CD14-positive monocyte (primary cell): ENCODE measurements at regions not wholly inside any gene's neighbourhood (a gene's known extent, or its start where the extent isn't known, plus 50 kb on each side); places are given as distances from the start of the nearest gene placed in this dataset.

Experiments used
- DNase-seq, 3 donors: peaks; one replicate each; pipeline ENCODE4 v3.0.0-alpha.2; 2011 to 2022
- H2AFZ ChIP-seq: 2 replicates; pipeline ENCODE4 v1.6.0; 2012; ENCODE audit warnings: mild to moderate bottlenecking, low read depth, low read length, inconsistent platforms; ENCODE audit not compliant: insufficient read depth, poor library complexity, severe bottlenecking
- H3K27ac ChIP-seq, 2 donors: 1 replicate in 1 of 2; 2 replicates in 1 of 2; pipeline ENCODE4 v1.5.1; 2012 to 2013; ENCODE audit warnings: low read length in 2 of 2, control low read depth in 1 of 2, inconsistent platforms in 1 of 2, low read depth in 1 of 2, mild to moderate bottlenecking in 1 of 2
- H3K27me3 ChIP-seq, 2 donors: one replicate each; pipeline versions ENCODE4 v1.6.0 to v1.6.1; 2011 to 2013; ENCODE audit warnings: low read length in 2 of 2; ENCODE audit not compliant: control insufficient read depth in 2 of 2, insufficient read depth in 2 of 2
- H3K36me3 ChIP-seq, 2 donors: replicated peaks in 1 of 2; 1 replicate in 1 of 2; 2 replicates in 1 of 2; pipeline versions ENCODE4 v1.5.1 to v1.6.1; 2012 to 2013; ENCODE audit warnings: low read length in 2 of 2, control low read depth in 1 of 2, inconsistent platforms in 1 of 2, mild to moderate bottlenecking in 1 of 2; ENCODE audit not compliant: insufficient read depth in 2 of 2, control insufficient read depth in 1 of 2
- H3K4me1 ChIP-seq, 2 donors: 1 replicate in 1 of 2; 2 replicates in 1 of 2; pipeline versions ENCODE4 v1.5.1 to v1.6.1; 2012 to 2013; ENCODE audit warnings: low read length in 2 of 2, control low read depth in 1 of 2, inconsistent platforms in 1 of 2, mild to moderate bottlenecking in 1 of 2, moderate library complexity in 1 of 2; ENCODE audit not compliant: insufficient read depth in 2 of 2, control insufficient read depth in 1 of 2
- H3K4me2 ChIP-seq: replicated peaks from 2 replicates; pipeline ENCODE3; 2012; ENCODE audit warnings: low read length, moderate library complexity, mild to moderate bottlenecking; ENCODE audit not compliant: poor library complexity, severe bottlenecking; ENCODE audit errors: extremely low read depth
- H3K4me3 ChIP-seq, 3 experiments: fragments of 200-600 bp in 1 of 3; sonication (generic) in 1 of 3; replicated peaks in 1 of 3; 1 replicate in 2 of 3; 2 replicates in 1 of 3; pipeline ENCODE4 v1.5.1; 2011 to 2013; ENCODE audit warnings: low read length in 3 of 3, mild to moderate bottlenecking in 3 of 3, control low read depth in 2 of 3, low read depth in 2 of 3, inconsistent platforms in 1 of 3, moderate library complexity in 1 of 3
- H3K79me2 ChIP-seq: 2 replicates; pipeline ENCODE4 v1.6.0; 2012; ENCODE audit warnings: mild to moderate bottlenecking, control low read depth, inconsistent platforms, low read length, moderate library complexity; ENCODE audit not compliant: insufficient read depth
- H3K9ac ChIP-seq: 2 replicates; pipeline ENCODE4 v1.6.0; 2017; ENCODE audit warnings: low read length, mild to moderate bottlenecking; ENCODE audit not compliant: insufficient read depth, poor library complexity, severe bottlenecking
- H3K9me3 ChIP-seq, 2 donors: replicated peaks in 1 of 2; 1 replicate in 1 of 2; 2 replicates in 1 of 2; pipeline versions ENCODE4 v1.5.1 to v1.6.1; 2012 to 2013; ENCODE audit warnings: low read length in 2 of 2, control low read depth in 1 of 2; ENCODE audit not compliant: control insufficient read depth in 1 of 2, insufficient read depth in 1 of 2
- H4K20me1 ChIP-seq: 2 replicates; pipeline ENCODE4 v1.6.0; 2012; ENCODE audit warnings: mild to moderate bottlenecking, low read length, control low read depth, moderate library complexity; ENCODE audit not compliant: insufficient read depth
- H3K27ac Mint-ChIP-seq, 7 donors: one replicate each; pipeline ENCODE4 v1.8.0; 2020; ENCODE audit warnings: mild to moderate bottlenecking in 7 of 7, mixed read lengths in 7 of 7, moderate library complexity in 6 of 7, inconsistent platforms in 2 of 7
- H3K27me3 Mint-ChIP-seq, 3 donors: one replicate each; pipeline ENCODE4 v1.8.0; 2021 to 2022; ENCODE audit warnings: low read depth in 3 of 3, mild to moderate bottlenecking in 3 of 3, mixed read lengths in 3 of 3, moderate library complexity in 3 of 3, inconsistent platforms in 1 of 3
- H3K36me3 Mint-ChIP-seq, 2 donors: one replicate each; pipeline ENCODE4 v1.8.0; 2020; ENCODE audit warnings: mixed read lengths in 2 of 2, inconsistent platforms in 1 of 2, mild to moderate bottlenecking in 1 of 2
- H3K4me1 Mint-ChIP-seq: one replicate; pipeline ENCODE4 v1.8.0; 2020; ENCODE audit warnings: mild to moderate bottlenecking, mixed read lengths
- H3K4me3 Mint-ChIP-seq, 2 donors: one replicate each; pipeline ENCODE4 v1.8.0; 2020; ENCODE audit warnings: mild to moderate bottlenecking in 2 of 2, mixed read lengths in 2 of 2, moderate library complexity in 1 of 2
- H3K9me3 Mint-ChIP-seq, 7 donors: one replicate each; pipeline ENCODE4 v1.8.0; 2020 to 2022; ENCODE audit warnings: mixed read lengths in 7 of 7, mild to moderate bottlenecking in 6 of 7, moderate library complexity in 6 of 7, inconsistent platforms in 2 of 7
- WGBS: methylation state at CpG from one replicate; pipeline ENCODE4 v1.1.5; 2013; ENCODE audit warnings: missing lambda C conversion rate; ENCODE audit not compliant: insufficient coverage; 5-methylcytosine and 5-hydroxymethylcytosine counted together
- intact Hi-C, 2 donors: fragments of 100-400 bp; cut with micrococcal nuclease; formaldehyde crosslinking; loops; one replicate each; pipeline versions ENCODE4 v1.15.0 to v1.15.1; 2023
- TF ChIP-seq, protein P1 (sequence below): fragments of 200-600 bp; IDR thresholded peaks from one replicate; pipeline ENCODE4 v1.8.0; 2022; ENCODE audit warnings: antibody characterized with exemption, mild to moderate bottlenecking

DNA sequence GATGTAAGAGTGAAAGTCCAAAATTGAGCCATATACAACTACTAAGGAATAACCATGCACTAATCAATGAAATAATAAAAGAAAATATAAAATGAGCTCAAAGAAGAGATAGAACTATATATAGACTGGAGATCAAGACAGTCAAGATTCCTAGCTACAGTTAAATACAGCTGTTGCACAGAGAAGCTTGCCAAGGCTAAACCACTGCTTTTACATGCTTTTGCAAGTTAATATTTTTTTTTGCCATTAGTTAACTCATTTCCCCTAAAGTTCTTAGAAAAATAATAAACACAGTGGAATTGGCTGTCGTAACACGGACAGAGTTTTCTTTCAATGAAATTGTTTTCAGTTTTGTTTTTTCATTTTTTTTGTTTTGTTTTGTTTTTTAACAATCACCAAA lies 123.0 kb downstream of the VGLL3 start:
- WGBS = no CpG with 5 or more reads among the region's 2 CpGs
- intact Hi-C loops = no loop called here
- Mint-ChIP-seq H3K4me1 (no peaks in the 10 kb centered on the region), H3K36me3 (no peaks in the 10 kb centered on the region), H3K27me3 (no peaks in the 10 kb centered on the region), H3K9me3 (peaks cover 0 to 13% (median 8%) of the 10 kb centered on the region in 7 donors), H3K4me3 (no peak overlapping the region), H3K27ac (no peak overlapping the region)
- Histone ChIP-seq H3K4me2 (no peak overlapping the region), H3K36me3 (no peaks in the 10 kb centered on the region), H3K4me1 (no peaks in the 10 kb centered on the region), H3K4me3 (no peak overlapping the region), H4K20me1 (no peaks in the 10 kb centered on the region), H3K27ac (no peak overlapping the region), H3K27me3 (no peaks in the 10 kb centered on the region), H3K9me3 (peaks cover 6% of the 10 kb centered on the region in 2 donors), H3K9ac (no peak overlapping the region), H2AFZ (no peak overlapping the region), H3K79me2 (no peaks in the 10 kb centered on the region)
- TF ChIP-seq, protein P1, sequence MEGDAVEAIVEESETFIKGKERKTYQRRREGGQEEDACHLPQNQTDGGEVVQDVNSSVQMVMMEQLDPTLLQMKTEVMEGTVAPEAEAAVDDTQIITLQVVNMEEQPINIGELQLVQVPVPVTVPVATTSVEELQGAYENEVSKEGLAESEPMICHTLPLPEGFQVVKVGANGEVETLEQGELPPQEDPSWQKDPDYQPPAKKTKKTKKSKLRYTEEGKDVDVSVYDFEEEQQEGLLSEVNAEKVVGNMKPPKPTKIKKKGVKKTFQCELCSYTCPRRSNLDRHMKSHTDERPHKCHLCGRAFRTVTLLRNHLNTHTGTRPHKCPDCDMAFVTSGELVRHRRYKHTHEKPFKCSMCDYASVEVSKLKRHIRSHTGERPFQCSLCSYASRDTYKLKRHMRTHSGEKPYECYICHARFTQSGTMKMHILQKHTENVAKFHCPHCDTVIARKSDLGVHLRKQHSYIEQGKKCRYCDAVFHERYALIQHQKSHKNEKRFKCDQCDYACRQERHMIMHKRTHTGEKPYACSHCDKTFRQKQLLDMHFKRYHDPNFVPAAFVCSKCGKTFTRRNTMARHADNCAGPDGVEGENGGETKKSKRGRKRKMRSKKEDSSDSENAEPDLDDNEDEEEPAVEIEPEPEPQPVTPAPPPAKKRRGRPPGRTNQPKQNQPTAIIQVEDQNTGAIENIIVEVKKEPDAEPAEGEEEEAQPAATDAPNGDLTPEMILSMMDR = no peak
- DNase-seq = no peak

DNA sequence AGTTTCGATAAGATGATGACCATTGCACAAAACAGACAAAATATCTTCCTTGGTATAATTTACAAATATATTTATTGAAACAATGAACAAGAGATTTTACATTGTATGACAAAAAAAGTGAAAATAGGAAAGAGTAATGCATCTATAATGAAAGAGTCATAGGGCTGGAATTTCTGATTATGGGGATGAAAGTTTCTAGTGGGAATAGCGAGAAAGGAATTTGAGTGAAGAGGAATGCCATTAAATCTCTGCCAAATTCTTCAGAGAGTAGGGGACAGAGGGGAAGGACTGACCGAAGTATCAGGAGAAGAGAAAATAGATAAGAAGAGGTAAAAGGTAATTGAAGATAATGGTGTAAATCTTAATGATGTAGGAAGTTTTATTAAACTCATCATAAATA lies 125.4 kb downstream of the VGLL3 start:
- no peak overlapping the region for H3K4me3 ChIP-seq
- no peak overlapping the region for H3K4me3 Mint-ChIP-seq
- H3K27ac ChIP-seq = no peak overlapping the region
- H3K27me3 Mint-ChIP-seq = peaks cover 0 to 1% (median 0%) of the 10 kb centered on the region in 3 donors
- no peaks in the 10 kb centered on the region for H3K36me3 ChIP-seq
- H3K4me1 Mint-ChIP-seq = no peaks in the 10 kb centered on the region
- no peak overlapping the region for H3K4me2 ChIP-seq
- no peaks in the 10 kb centered on the region for H3K4me1 ChIP-seq
- DNase-seq = no peak
- no peak overlapping the region for H3K27ac Mint-ChIP-seq
- H3K27me3 ChIP-seq = no peaks in the 10 kb centered on the region
- H2AFZ ChIP-seq = no peak overlapping the region
- H3K36me3 Mint-ChIP-seq = no peaks in the 10 kb centered on the region
- intact Hi-C loops = no loop called here
- WGBS = 92% methylated on average over 1 of the region's 3 CpGs
- H4K20me1 ChIP-seq = no peaks in the 10 kb centered on the region
- peaks cover 2 to 14% (median 9%) of the 10 kb centered on the region in 7 donors for H3K9me3 Mint-ChIP-seq
- H3K9me3 ChIP-seq = peaks cover 14 to 20% of the 10 kb centered on the region in 2 donors
- H3K79me2 ChIP-seq = no peaks in the 10 kb centered on the region
- H3K9ac ChIP-seq = no peak overlapping the region
- TF ChIP-seq, protein P1 = no peak
